Right lobe of liver (tissue), 6 donors: ENCODE measurements at regions not wholly inside any gene's neighbourhood (a gene's known extent, or its start where the extent isn't known, plus 50 kb on each side); places are given as distances from the start of the nearest gene placed in this dataset.

Experiments used
- ATAC-seq, 4 donors: fragments of 200-7000 bp; cut with Tn5 transposase; one replicate each; pipeline ENCODE4 v1.9.1; 2020; ENCODE audit warnings: mild to moderate bottlenecking in 4 of 4, moderate library complexity in 4 of 4
- DNase-seq, 3 donors: peaks; one replicate each; pipeline ENCODE4 v3.0.0-alpha.2; 2020
- H3K27ac ChIP-seq, 3 donors: fragments of 200-600 bp; one replicate each; pipeline ENCODE4 v1.8.0; 2022
- H3K27me3 ChIP-seq, 2 donors: fragments of 200-600 bp; one replicate each; pipeline ENCODE4 v1.8.0; 2022
- H3K36me3 ChIP-seq, 4 donors: fragments of 200-600 bp; sonication (generic) in 1 of 4; one replicate each; pipeline versions ENCODE4 v1.5.1 to v1.8.0; 2017 to 2022; ENCODE audit warnings: control low read depth in 1 of 4
- H3K4me1 ChIP-seq, 4 donors: fragments of 200-600 bp; sonication (generic) in 1 of 4; one replicate each; pipeline versions ENCODE4 v1.5.1 to v1.8.0; 2017 to 2022; ENCODE audit warnings: control low read depth in 1 of 4
- H3K4me3 ChIP-seq, 3 donors: fragments of 200-600 bp; one replicate each; pipeline ENCODE4 v1.8.0; 2022
- H3K9me3 ChIP-seq, 4 donors: fragments of 200-600 bp; sonication (generic) in 1 of 4; one replicate each; pipeline versions ENCODE4 v1.5.1 to v1.8.0; 2017 to 2022; ENCODE audit warnings: control low read depth in 1 of 4
- POLR2A ChIP-seq: fragments of 450-650 bp; IDR thresholded peaks from one replicate; pipeline ENCODE4 v1.6.1; 2017; ENCODE audit warnings: antibody characterized with exemption, mild to moderate bottlenecking
- WGBS: methylation state at CpG from one replicate; pipeline ENCODE4 v1.1.6; 2018; ENCODE audit warnings: low coverage, low lambda C conversion rate; ENCODE audit not compliant: insufficient coverage; ENCODE audit errors: missing lambda C conversion rate; 5-methylcytosine and 5-hydroxymethylcytosine counted together
- intact Hi-C, 2 donors: fragments of 100-400 bp; cut with DNase I; formaldehyde crosslinking; loops; one replicate each; pipeline versions ENCODE4 v1.11.2 to v1.14.1; 2022
- TF ChIP-seq, protein P1 (sequence below), 4 donors: fragments of 200-600 bp in 3 of 4; fragments of 450-650 bp in 1 of 4; IDR thresholded peaks; one replicate each; pipeline versions ENCODE4 v1.5.1 to v1.8.0; 2016 to 2022; ENCODE audit warnings: antibody characterized with exemption in 4 of 4, mild to moderate bottlenecking in 2 of 4
- donor health status: DM: no; HTN: yes; CAD: no.
- donor health status: DM: no; HTN: no; CAD: no.
- donor health status: DM: no; HTN: no; CAD: no.
- donor health status: DM: no; HTN: yes; CAD: no.
- donor health status: DM: no; HTN: yes; CAD: no.

DNA sequence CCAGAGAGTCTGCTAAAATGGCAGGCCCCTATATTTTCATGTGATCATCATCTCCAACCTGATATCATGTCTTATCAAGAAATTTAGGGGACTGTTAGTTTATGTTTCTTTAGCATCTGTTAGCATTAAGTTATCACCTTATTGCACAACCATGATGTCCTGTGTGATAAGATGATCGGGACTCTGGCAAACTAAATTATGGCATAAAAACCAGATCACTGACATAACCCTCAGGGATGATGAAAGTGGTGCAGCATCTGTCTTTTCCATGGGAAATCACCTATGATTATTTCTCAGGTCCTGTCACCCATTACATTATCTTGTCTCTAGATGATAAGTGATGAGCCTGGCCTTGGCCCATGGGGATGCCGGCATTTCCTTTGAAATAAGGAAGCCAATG lies 458.6 kb upstream of the DCC start:
- intact Hi-C loops: no loop called here
- H3K9me3 ChIP-seq: no peaks in the 10 kb centered on the region
- H3K27ac ChIP-seq: no peak overlapping the region
- H3K4me1 ChIP-seq: no peaks in the 10 kb centered on the region
- H3K36me3 ChIP-seq: no peaks in the 10 kb centered on the region
- no peak overlapping the region for H3K4me3 ChIP-seq
- WGBS: 11% methylated on average over 1 of the region's 2 CpGs
- no peak for TF ChIP-seq POLR2A
- TF ChIP-seq, protein P1, sequence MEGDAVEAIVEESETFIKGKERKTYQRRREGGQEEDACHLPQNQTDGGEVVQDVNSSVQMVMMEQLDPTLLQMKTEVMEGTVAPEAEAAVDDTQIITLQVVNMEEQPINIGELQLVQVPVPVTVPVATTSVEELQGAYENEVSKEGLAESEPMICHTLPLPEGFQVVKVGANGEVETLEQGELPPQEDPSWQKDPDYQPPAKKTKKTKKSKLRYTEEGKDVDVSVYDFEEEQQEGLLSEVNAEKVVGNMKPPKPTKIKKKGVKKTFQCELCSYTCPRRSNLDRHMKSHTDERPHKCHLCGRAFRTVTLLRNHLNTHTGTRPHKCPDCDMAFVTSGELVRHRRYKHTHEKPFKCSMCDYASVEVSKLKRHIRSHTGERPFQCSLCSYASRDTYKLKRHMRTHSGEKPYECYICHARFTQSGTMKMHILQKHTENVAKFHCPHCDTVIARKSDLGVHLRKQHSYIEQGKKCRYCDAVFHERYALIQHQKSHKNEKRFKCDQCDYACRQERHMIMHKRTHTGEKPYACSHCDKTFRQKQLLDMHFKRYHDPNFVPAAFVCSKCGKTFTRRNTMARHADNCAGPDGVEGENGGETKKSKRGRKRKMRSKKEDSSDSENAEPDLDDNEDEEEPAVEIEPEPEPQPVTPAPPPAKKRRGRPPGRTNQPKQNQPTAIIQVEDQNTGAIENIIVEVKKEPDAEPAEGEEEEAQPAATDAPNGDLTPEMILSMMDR (IDR thresholded peaks at IDR 0.05): no peak
- ATAC-seq (no peak), DNase-seq (no peak)
- H3K27me3 ChIP-seq: no peaks in the 10 kb centered on the region

DNA sequence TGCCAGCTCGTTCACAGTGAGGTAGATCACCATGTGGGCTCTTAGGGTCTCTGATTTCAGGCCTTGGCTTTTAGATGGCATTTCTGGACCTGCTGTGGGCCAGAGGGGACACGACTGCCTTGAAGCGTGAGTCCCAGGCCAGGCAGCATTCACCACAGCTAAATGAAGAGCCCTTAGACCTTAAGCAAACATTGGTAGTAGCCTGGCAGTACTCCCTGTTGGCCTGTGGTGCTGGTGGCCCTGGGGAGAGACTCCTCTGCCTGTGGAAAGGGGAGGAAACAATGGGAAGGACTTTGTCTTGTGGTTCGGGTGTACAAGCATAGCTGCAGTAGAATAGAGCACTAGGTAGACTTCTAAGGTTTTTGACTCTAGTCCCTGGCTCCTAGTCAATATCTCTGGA lies 456.0 kb upstream of the DCC start:
- no peaks in the 10 kb centered on the region for H3K36me3 ChIP-seq
- DNase-seq (peak in 2 of 3 donors; percentile 62 to 68), ATAC-seq (peak; percentile 33 to 97 (median 51))
- H3K4me3 ChIP-seq: no peak overlapping the region
- no peaks in the 10 kb centered on the region for H3K27me3 ChIP-seq
- WGBS: 29% methylated on average over 3 of the region's 4 CpGs
- no peaks in the 10 kb centered on the region for H3K4me1 ChIP-seq
- TF ChIP-seq, protein P1 (IDR thresholded peaks at IDR 0.05): no peak
- TF ChIP-seq POLR2A: no peak
- intact Hi-C loops: no loop called here
- no peaks in the 10 kb centered on the region for H3K9me3 ChIP-seq
- no peak overlapping the region for H3K27ac ChIP-seq

DNA sequence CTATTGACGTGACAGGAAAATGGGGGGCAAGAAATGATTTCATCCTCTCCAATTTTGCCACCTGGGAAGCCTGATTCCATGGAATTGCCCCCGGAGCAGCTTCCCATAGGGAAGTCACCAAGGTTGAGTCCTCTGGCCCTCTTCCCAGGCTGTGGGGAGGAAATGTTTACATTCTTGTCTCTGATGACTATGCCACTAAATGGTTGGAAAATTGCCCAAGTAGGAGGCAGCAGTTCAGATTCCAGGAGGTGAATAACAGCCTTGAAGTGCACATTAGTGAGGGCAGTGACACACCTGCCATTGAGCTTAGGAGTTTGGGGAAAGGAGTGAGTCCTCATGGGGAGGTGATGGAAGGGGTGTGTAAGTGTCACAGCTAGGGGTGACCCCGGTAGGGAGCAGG lies 449.2 kb upstream of the DCC start:
- TF ChIP-seq, protein P1 (IDR thresholded peaks at IDR 0.05): no peak
- TF ChIP-seq POLR2A: no peak
- no peaks in the 10 kb centered on the region for H3K27me3 ChIP-seq
- no peaks in the 10 kb centered on the region for H3K9me3 ChIP-seq
- ATAC-seq (peak; percentile 80 to 98 (median 90)), DNase-seq (peak in 2 of 3 donors; percentile 58 to 70)
- WGBS: 30% methylated on average over 3 of the region's 3 CpGs
- intact Hi-C loops: no loop called here
- H3K4me1 ChIP-seq: peaks cover 0 to 3% (median 0%) of the 10 kb centered on the region in 4 donors
- no peak overlapping the region for H3K4me3 ChIP-seq
- no peaks in the 10 kb centered on the region for H3K36me3 ChIP-seq
- H3K27ac ChIP-seq: no peak overlapping the region

DNA sequence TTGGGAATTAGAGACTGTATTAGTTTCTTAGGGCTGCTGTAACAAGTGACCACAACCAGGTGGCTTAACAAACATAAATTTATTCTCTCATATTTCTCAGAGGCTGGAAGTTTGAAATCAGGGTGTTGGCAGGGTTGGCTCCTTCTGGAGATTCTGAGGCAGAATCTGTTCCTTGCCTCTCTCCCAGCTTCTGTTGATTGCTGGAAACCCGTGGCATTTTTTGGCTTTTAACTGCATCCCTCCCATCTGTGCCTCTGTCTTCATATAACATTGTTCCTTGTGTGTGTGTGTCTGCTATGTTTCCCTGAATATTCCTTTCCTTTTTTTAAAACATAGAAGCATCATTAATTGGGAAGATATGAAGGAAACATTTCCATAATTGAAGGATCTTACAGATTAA lies 448.1 kb upstream of the DCC start:
- H3K27ac ChIP-seq: no peak overlapping the region
- no peak for DNase-seq
- no peaks in the 10 kb centered on the region for H3K36me3 ChIP-seq
- H3K4me1 ChIP-seq: peaks cover 0 to 3% (median 0%) of the 10 kb centered on the region in 4 donors
- 43% methylated on average over 1 of the region's 1 CpG for WGBS
- TF ChIP-seq POLR2A: no peak
- TF ChIP-seq, protein P1 (IDR thresholded peaks at IDR 0.05): no peak
- H3K27me3 ChIP-seq: no peaks in the 10 kb centered on the region
- no peak overlapping the region for H3K4me3 ChIP-seq
- intact Hi-C loops: no loop called here
- no peak for ATAC-seq
- no peaks in the 10 kb centered on the region for H3K9me3 ChIP-seq

DNA sequence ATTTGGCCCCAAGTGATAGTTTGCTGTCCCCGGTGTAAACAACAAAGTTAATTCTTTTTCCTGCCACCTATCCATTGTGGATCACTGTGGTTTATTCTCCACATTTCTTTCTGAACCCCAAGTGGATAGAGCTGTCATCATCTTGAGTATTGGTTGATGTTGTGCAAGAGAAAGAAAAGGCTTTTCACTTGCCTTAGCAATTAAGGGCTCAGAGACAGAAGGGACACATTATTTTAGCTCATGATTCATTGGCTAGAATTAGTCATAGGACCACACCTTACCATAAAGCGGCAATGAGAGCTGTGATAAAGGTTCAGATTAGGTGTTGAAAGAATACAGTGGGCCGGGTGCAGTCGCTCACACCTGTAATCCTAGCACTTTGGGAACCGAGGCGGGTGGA lies 442.1 kb upstream of the DCC start:
- intact Hi-C loops: no loop called here
- Histone ChIP-seq H3K4me3 (no peak overlapping the region), H3K27ac (no peak overlapping the region), H3K36me3 (no peaks in the 10 kb centered on the region), H3K9me3 (no peaks in the 10 kb centered on the region), H3K27me3 (no peaks in the 10 kb centered on the region), H3K4me1 (no peaks in the 10 kb centered on the region)
- ATAC-seq (no peak), DNase-seq (no peak)
- TF ChIP-seq POLR2A: no peak
- TF ChIP-seq, protein P1 (IDR thresholded peaks at IDR 0.05): no peak
- 90% methylated on average over 6 of the region's 6 CpGs for WGBS
